K562 (cell line): ENCODE measurements at regions not wholly inside any gene's neighbourhood (a gene's known extent, or its start where the extent isn't known, plus 50 kb on each side); places are given as distances from the start of the nearest gene placed in this dataset.

ENCODE experiments used
- ATF6 ChIP-seq: sonication (generic); formaldehyde crosslinking; IDR thresholded peaks from 2 replicates; pipeline ENCODE4 v1.4.0; 2020; ENCODE audit warnings: mild to moderate bottlenecking, missing genetic modification reagents
- ELF4 ChIP-seq: fragments of 450-650 bp; formaldehyde crosslinking; IDR thresholded peaks from 2 replicates; pipeline ENCODE4 v1.4.0; 2022; ENCODE audit warnings: missing genetic modification characterization
- EP300 ChIP-seq: IDR thresholded peaks from 2 replicates; pipeline ENCODE4 v1.6.1; 2012; ENCODE audit warnings: low read length, improper control_type of control experiment
- FUS ChIP-seq: fragments of 200-400 bp; formaldehyde crosslinking; optimal IDR thresholded peaks from 2 replicates; pipeline ENCODE3; 2017; ENCODE audit warnings: low read depth, low read length
- JUND ChIP-seq, 2 experiments: IDR thresholded peaks; 2 replicates in 1 of 2; 3 replicates in 1 of 2; pipeline ENCODE4 v1.6.1; 2011; ENCODE audit warnings: borderline replicate concordance in 2 of 2, low read depth in 2 of 2, low read length in 2 of 2, improper control_type of control experiment in 1 of 2, missing biosample characterization in 1 of 2, missing genetic modification characterization in 1 of 2, missing genetic modification reagents in 1 of 2
- MED1 ChIP-seq: sonication (generic); formaldehyde crosslinking; IDR thresholded peaks from 2 replicates; pipeline ENCODE4 v1.8.1; 2023; ENCODE audit warnings: missing genetic modification reagents, borderline replicate concordance
- SRSF9 ChIP-seq: fragments of 200-400 bp; formaldehyde crosslinking; IDR thresholded peaks from 2 replicates; pipeline ENCODE4 v1.6.1; 2017; ENCODE audit warnings: low read depth, low read length, borderline replicate concordance
- ZBTB33 ChIP-seq: sonication (generic); formaldehyde crosslinking; IDR thresholded peaks from 2 replicates; pipeline ENCODE4 v1.8.1; 2023; ENCODE audit warnings: mild to moderate bottlenecking, missing genetic modification reagents
- ZNF274 ChIP-seq: IDR thresholded peaks from 2 replicates; pipeline ENCODE4 v1.6.1; 2011; ENCODE audit warnings: low read depth, mild to moderate bottlenecking, low read length, moderate library complexity, borderline replicate concordance
- TF ChIP-seq, protein P1 (sequence below), 3 experiments: fragments of 200-800 bp in 1 of 3; fragments of 250-450 bp in 1 of 3; fragments of 450-650 bp in 1 of 3; sonication (Bioruptor Pico) in 1 of 3; sonication (Bioruptor generic) in 1 of 3; formaldehyde crosslinking in 1 of 3; IDR thresholded peaks; 2 replicates each; pipeline versions ENCODE4 v1.6.1 to v1.8.0; 2016 to 2022; ENCODE audit warnings: mild to moderate bottlenecking in 2 of 3, missing genetic modification characterization in 2 of 3, missing compliant biosample characterization in 1 of 3, moderate library complexity in 1 of 3
- TF ChIP-seq, protein P2 (sequence below), 3 experiments: IDR thresholded peaks in 2 of 3; conservative IDR thresholded peaks in 1 of 3; 2 replicates each; pipeline ENCODE4 v1.5.1; 2011 to 2012; ENCODE audit warnings: low read length in 3 of 3, mild to moderate bottlenecking in 3 of 3, control low read depth in 2 of 3, improper control_type of control experiment in 1 of 3, inconsistent platforms in 1 of 3, low read depth in 1 of 3, mixed read lengths in 1 of 3, moderate library complexity in 1 of 3; ENCODE audit not compliant: insufficient read depth in 2 of 3

GRCh38 chr13:85316506-85317025 is 482.7 kb downstream of the SLITRK6 start:
- TF ChIP-seq ELF4 (CRISPR knock-in tag) = no peak
- TF ChIP-seq EP300 = no peak
- TF ChIP-seq SRSF9 = no peak
- TF ChIP-seq JUND (IDR thresholded peaks at IDR 0.05; ENCODE audit: borderline replicate concordance, low read depth, low read length) = no peak
- no peak for TF ChIP-seq JUND (tag; IDR thresholded peaks at IDR 0.05; ENCODE audit: borderline replicate concordance, low read depth, low read length)
- TF ChIP-seq, protein P1, sequence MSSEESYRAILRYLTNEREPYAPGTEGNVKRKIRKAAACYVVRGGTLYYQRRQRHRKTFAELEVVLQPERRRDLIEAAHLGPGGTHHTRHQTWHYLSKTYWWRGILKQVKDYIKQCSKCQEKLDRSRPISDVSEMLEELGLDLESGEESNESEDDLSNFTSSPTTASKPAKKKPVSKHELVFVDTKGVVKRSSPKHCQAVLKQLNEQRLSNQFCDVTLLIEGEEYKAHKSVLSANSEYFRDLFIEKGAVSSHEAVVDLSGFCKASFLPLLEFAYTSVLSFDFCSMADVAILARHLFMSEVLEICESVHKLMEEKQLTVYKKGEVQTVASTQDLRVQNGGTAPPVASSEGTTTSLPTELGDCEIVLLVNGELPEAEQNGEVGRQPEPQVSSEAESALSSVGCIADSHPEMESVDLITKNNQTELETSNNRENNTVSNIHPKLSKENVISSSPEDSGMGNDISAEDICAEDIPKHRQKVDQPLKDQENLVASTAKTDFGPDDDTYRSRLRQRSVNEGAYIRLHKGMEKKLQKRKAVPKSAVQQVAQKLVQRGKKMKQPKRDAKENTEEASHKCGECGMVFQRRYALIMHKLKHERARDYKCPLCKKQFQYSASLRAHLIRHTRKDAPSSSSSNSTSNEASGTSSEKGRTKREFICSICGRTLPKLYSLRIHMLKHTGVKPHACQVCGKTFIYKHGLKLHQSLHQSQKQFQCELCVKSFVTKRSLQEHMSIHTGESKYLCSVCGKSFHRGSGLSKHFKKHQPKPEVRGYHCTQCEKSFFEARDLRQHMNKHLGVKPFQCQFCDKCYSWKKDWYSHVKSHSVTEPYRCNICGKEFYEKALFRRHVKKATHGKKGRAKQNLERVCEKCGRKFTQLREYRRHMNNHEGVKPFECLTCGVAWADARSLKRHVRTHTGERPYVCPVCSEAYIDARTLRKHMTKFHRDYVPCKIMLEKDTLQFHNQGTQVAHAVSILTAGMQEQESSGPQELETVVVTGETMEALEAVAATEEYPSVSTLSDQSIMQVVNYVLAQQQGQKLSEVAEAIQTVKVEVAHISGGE (CRISPR knock-in tag; IDR thresholded peaks at IDR 0.05) = no peak
- TF ChIP-seq ATF6 (CRISPR knock-in tag) = no peak
- no peak for TF ChIP-seq ZNF274
- no peak for TF ChIP-seq FUS
- TF ChIP-seq, protein P2, sequence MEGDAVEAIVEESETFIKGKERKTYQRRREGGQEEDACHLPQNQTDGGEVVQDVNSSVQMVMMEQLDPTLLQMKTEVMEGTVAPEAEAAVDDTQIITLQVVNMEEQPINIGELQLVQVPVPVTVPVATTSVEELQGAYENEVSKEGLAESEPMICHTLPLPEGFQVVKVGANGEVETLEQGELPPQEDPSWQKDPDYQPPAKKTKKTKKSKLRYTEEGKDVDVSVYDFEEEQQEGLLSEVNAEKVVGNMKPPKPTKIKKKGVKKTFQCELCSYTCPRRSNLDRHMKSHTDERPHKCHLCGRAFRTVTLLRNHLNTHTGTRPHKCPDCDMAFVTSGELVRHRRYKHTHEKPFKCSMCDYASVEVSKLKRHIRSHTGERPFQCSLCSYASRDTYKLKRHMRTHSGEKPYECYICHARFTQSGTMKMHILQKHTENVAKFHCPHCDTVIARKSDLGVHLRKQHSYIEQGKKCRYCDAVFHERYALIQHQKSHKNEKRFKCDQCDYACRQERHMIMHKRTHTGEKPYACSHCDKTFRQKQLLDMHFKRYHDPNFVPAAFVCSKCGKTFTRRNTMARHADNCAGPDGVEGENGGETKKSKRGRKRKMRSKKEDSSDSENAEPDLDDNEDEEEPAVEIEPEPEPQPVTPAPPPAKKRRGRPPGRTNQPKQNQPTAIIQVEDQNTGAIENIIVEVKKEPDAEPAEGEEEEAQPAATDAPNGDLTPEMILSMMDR (IDR thresholded peaks at IDR 0.05 in 2 of 3, conservative IDR thresholded peaks at IDR 0.05 in 1 of 3; ENCODE audit: insufficient read depth in 2 of 3, low read depth in 1 of 3, low read length in 3 of 3) = no peak
- TF ChIP-seq ZBTB33 (CRISPR knock-in tag) = no peak
- TF ChIP-seq MED1 = no peak
